Spinal cord (tissue), 9 donors: ENCODE measurements at regions not wholly inside any gene's neighbourhood (a gene's known extent, or its start where the extent isn't known, plus 50 kb on each side); places are given as distances from the start of the nearest gene placed in this dataset.

Experiments
- DNase-seq, 6 donors: peaks; one replicate each; pipeline versions ENCODE4 v3.0.0 to v3.0.0-alpha.2; 2013 to 2015; ENCODE audit warnings: low spot score in 6 of 6, low read depth in 4 of 6
- H3K27ac ChIP-seq: one replicate; pipeline ENCODE4 v1.5.1; 2013; ENCODE audit warnings: low read depth, low read length, control low read depth
- H3K27me3 ChIP-seq: one replicate; pipeline ENCODE4 v1.6.1; 2013; ENCODE audit warnings: low read length; ENCODE audit not compliant: control insufficient read depth, insufficient read depth
- H3K36me3 ChIP-seq: one replicate; pipeline ENCODE4 v1.6.1; 2013; ENCODE audit warnings: low read length; ENCODE audit not compliant: control insufficient read depth, insufficient read depth
- H3K4me1 ChIP-seq: one replicate; pipeline ENCODE4 v1.6.1; 2013; ENCODE audit warnings: low read length; ENCODE audit not compliant: control insufficient read depth, insufficient read depth
- H3K4me3 ChIP-seq: one replicate; pipeline ENCODE4 v1.5.1; 2013; ENCODE audit warnings: low read depth, low read length, control low read depth
- H3K9me3 ChIP-seq: one replicate; pipeline ENCODE4 v1.6.1; 2013; ENCODE audit warnings: low read length; ENCODE audit not compliant: control insufficient read depth, insufficient read depth
- WGBS: methylation state at CpG from one replicate; pipeline ENCODE4 v1.1.5; 2013; ENCODE audit warnings: missing lambda C conversion rate; ENCODE audit not compliant: insufficient coverage; 5-methylcytosine and 5-hydroxymethylcytosine counted together
- donor health status: healthy.

GRCh38 chr9:78677326-78677725 is 380.4 kb downstream of the PSAT1 start:
- DNase-seq, result no peak
- no peaks in the 10 kb centered on the region for H3K27me3 ChIP-seq
- no peaks in the 10 kb centered on the region for H3K9me3 ChIP-seq
- H3K27ac ChIP-seq, result no peak overlapping the region
- H3K4me1 ChIP-seq, result no peaks in the 10 kb centered on the region
- WGBS, result no CpG with 5 or more reads among the region's 2 CpGs
- no peak overlapping the region for H3K4me3 ChIP-seq
- H3K36me3 ChIP-seq, result no peaks in the 10 kb centered on the region

GRCh38 chr9:78678877-78679276 is 382.0 kb downstream of the PSAT1 start:
- DNase-seq, result peak in 1 of 6 donors; percentile 91
- H3K27me3 ChIP-seq, result no peaks in the 10 kb centered on the region
- H3K9me3 ChIP-seq, result no peaks in the 10 kb centered on the region
- H3K27ac ChIP-seq, result no peak overlapping the region
- no CpG with 5 or more reads among the region's 5 CpGs for WGBS
- H3K4me3 ChIP-seq, result no peak overlapping the region
- H3K36me3 ChIP-seq, result no peaks in the 10 kb centered on the region
- no peaks in the 10 kb centered on the region for H3K4me1 ChIP-seq

DNA sequence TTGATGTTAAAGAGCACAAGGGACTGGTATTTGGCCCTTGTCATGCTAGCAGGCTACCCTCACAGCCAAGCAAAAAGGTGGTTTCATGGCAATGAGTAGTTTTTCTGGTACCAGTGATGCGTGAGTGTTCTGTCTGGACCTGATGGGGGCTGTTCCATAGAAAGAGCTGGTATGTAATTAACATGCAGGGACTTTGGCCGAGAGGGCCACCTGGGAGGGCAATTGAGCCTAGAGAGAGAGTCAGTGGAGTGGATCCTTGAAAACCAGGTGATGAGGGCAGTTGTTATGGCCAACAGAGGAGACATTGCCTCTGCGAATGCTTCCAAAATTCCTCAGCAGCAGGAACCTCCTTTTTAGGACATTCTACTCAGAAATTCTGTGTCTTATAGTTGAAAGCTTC is 383.3 kb downstream of the PSAT1 start:
- Histone ChIP-seq H3K27me3 (no peaks in the 10 kb centered on the region), H3K4me1 (no peaks in the 10 kb centered on the region), H3K9me3 (no peaks in the 10 kb centered on the region), H3K4me3 (no peak overlapping the region), H3K27ac (no peak overlapping the region), H3K36me3 (no peaks in the 10 kb centered on the region)
- WGBS, result 88% methylated on average over 2 of the region's 3 CpGs
- no peak for DNase-seq

GRCh38 chr9:78682216-78682615 is 385.3 kb downstream of the PSAT1 start:
- Histone ChIP-seq H3K4me3 (no peak overlapping the region), H3K4me1 (no peaks in the 10 kb centered on the region), H3K9me3 (no peaks in the 10 kb centered on the region), H3K27me3 (no peaks in the 10 kb centered on the region), H3K36me3 (no peaks in the 10 kb centered on the region), H3K27ac (no peak overlapping the region)
- WGBS, result 50% methylated on average over 3 of the region's 5 CpGs
- DNase-seq, result no peak

DNA sequence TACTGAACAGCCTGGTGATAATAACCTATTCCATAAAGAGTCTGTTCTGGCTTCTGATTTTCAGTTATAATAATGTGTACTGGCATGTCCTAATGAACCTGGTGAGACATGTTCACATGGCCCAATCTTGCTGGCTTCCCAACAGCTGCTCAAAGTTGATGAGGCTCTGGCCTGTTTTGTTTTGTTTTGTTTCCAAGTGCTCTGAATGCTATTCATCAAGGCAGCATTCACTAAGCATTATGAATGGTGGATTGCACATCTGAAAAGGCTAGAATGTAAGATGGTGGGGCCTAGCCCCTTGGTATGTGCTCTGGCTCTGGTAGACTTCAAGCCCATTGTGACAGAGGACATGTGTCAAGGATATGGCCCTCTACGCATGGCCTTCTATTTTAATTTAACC is 388.5 kb downstream of the PSAT1 start:
- Histone ChIP-seq H3K27ac (no peak overlapping the region), H3K9me3 (no peaks in the 10 kb centered on the region), H3K36me3 (no peaks in the 10 kb centered on the region), H3K4me1 (no peaks in the 10 kb centered on the region), H3K4me3 (no peak overlapping the region), H3K27me3 (no peaks in the 10 kb centered on the region)
- WGBS, result no CpG with 5 or more reads among the region's 1 CpG
- DNase-seq, result peak in 1 of 6 donors; percentile 24

DNA sequence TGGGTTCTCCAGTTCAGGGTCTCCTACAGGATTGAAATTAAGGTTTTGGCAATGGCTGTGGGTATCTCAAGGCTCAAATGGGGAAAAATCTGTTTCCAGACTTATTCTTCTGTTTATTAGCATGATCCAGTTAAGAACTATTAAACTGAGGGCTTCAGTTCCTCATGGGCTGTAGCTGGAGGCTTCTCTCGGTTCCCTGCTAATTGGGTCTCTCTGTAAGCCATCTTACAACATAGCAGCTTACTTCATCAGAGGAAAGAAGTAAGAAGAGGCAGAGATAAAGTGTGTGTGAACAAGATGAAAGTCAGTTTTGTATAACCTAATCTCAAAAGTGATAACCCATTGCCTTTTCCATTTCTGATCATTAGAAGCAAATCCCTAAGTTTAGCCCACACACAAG is 391.9 kb downstream of the PSAT1 start:
- no peaks in the 10 kb centered on the region for H3K27me3 ChIP-seq
- DNase-seq, result no peak
- H3K4me1 ChIP-seq, result no peaks in the 10 kb centered on the region
- no CpG with 5 or more reads among the region's 1 CpG for WGBS
- no peak overlapping the region for H3K27ac ChIP-seq
- no peak overlapping the region for H3K4me3 ChIP-seq
- H3K36me3 ChIP-seq, result no peaks in the 10 kb centered on the region
- no peaks in the 10 kb centered on the region for H3K9me3 ChIP-seq

DNA sequence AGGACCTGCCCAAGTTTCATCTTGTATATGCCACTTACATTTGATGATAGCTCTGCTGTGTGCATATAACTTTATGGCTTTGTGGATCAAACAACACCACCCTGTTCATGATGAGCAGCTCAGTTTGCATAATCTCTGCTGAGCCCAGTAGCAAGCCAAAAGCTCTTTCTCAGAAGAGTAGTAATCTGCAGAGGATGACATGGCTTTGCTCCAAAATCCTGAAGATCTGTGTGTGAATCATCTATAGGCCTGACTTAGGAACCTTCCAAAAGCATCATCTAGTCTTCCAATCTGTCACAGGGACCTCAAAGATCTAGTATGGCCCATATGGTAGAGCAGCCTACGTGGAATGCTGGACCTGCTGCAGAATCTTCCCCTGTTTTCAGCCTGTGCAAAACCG is 394.6 kb downstream of the PSAT1 start:
- no peak for DNase-seq
- H3K27ac ChIP-seq, result no peak overlapping the region
- H3K36me3 ChIP-seq, result no peaks in the 10 kb centered on the region
- H3K4me3 ChIP-seq, result no peak overlapping the region
- H3K4me1 ChIP-seq, result no peaks in the 10 kb centered on the region
- 88% methylated on average over 1 of the region's 2 CpGs for WGBS
- H3K9me3 ChIP-seq, result no peaks in the 10 kb centered on the region
- no peaks in the 10 kb centered on the region for H3K27me3 ChIP-seq

DNA sequence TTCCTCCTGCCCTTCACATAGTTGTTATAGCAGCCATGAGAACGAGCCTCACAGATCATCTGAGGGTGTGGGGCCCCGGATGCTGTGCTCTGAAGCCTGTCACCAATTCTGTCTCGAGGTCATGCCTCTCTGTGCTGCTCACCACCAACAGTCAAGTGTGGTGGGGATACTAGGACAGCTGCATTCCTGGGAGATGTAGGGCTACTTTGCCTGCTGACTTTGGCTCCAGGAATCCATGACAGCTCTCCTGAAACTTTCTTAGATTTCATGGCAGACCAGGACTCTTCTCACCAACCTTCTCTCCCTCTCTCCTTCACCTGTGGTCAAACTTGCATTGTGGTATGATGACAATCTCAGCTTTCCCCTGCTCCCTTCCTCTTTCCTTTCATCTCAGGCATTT is 395.9 kb downstream of the PSAT1 start:
- Histone ChIP-seq H3K4me3 (no peak overlapping the region), H3K4me1 (no peaks in the 10 kb centered on the region), H3K36me3 (no peaks in the 10 kb centered on the region), H3K27ac (no peak overlapping the region), H3K9me3 (no peaks in the 10 kb centered on the region), H3K27me3 (no peaks in the 10 kb centered on the region)
- 73% methylated on average over 2 of the region's 3 CpGs for WGBS
- DNase-seq, result no peak

DNA sequence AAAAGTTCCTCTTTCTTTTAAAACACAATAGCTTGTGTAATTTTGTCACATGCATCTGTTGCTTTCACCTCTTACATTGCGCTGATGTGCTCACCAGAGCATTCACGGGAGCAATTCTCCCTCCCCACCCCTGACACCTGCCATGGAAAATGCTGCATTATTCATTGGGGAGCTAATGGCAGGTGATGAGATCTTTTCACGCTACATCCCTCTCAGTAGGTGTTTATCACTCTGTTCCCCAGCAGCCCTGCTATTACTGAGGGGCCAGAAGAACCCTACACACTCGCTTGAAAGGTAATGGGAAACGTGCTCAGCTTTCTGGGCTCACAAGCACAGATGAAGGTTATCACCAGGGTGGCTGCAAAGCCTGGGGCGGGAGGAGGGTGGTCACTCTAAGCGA is 398.0 kb downstream of the PSAT1 start:
- Histone ChIP-seq H3K36me3 (no peaks in the 10 kb centered on the region), H3K27ac (no peak overlapping the region), H3K4me1 (no peaks in the 10 kb centered on the region), H3K4me3 (no peak overlapping the region), H3K9me3 (no peaks in the 10 kb centered on the region), H3K27me3 (no peaks in the 10 kb centered on the region)
- DNase-seq, result no peak
- 89% methylated on average over 4 of the region's 7 CpGs for WGBS

DNA sequence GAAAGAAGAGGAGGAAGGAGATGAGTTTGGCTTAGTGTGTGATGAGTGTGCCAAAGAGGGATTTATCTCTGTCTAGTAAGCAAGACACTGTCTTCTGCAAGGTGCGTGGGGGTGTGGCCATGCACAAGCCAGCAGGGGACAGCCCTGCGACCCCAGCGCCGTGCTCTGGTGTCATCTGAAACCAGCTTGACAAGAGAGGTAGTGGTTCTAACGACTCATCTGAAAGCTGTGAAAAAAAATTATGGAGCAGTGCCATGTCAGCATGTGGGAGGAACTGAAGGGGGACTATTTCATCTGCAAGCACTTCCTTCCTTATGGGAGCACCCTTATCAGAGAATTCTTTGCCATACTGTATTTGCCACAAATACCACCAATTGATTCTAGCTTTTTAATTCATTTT is 398.6 kb downstream of the PSAT1 start:
- H3K27me3 ChIP-seq, result no peaks in the 10 kb centered on the region

More for the DNA sequence above, 398.6 kb downstream of the PSAT1 start:
- 62% methylated on average over 5 of the region's 5 CpGs for WGBS
- H3K27ac ChIP-seq, result no peak overlapping the region
- H3K4me3 ChIP-seq, result no peak overlapping the region
- DNase-seq, result no peak
- no peaks in the 10 kb centered on the region for H3K36me3 ChIP-seq
- H3K9me3 ChIP-seq, result no peaks in the 10 kb centered on the region
- H3K4me1 ChIP-seq, result no peaks in the 10 kb centered on the region
